HepG2 (cell line): ENCODE measurements at regions not wholly inside any gene's neighbourhood (a gene's known extent, or its start where the extent isn't known, plus 50 kb on each side); places are given as distances from the start of the nearest gene placed in this dataset.
A peak's percentile ranks its signal among the peaks of the same experiment; 100 is the strongest.

Experiments
- ASH2L ChIP-seq: fragments of 300-600, 200-600 bp; sonication (generic); IDR thresholded peaks from 2 replicates; pipeline ENCODE4 v1.7.0; 2017; ENCODE audit warnings: low read depth, mild to moderate bottlenecking, moderate library complexity, mixed read lengths, low read length; ENCODE audit not compliant: insufficient read length
- CBX2 ChIP-seq, 2 experiments: fragments of 200-600 bp in 1 of 2; sonication (generic); formaldehyde crosslinking in 1 of 2; IDR thresholded peaks; 2 replicates each; pipeline versions ENCODE4 v1.7.0 to v1.8.1; 2018 to 2022; ENCODE audit warnings: low read depth in 2 of 2, low read length in 1 of 2, mild to moderate bottlenecking in 1 of 2, missing genetic modification reagents in 1 of 2
- DRAP1 ChIP-seq: IDR thresholded peaks from 2 replicates; pipeline ENCODE4 v1.6.1; 2016; ENCODE audit warnings: missing genetic modification reagents, missing compliant biosample characterization
- EED ChIP-seq: sonication (generic); formaldehyde crosslinking; IDR thresholded peaks from 2 replicates; pipeline ENCODE4 v1.5.0; 2020; ENCODE audit warnings: mild to moderate bottlenecking, missing genetic modification reagents
- ELF3 ChIP-seq: IDR thresholded peaks from 2 replicates; pipeline ENCODE4 v1.6.1; 2016; ENCODE audit warnings: missing genetic modification reagents, missing compliant biosample characterization
- EZH2 ChIP-seq: conservative IDR thresholded peaks from 2 replicates; pipeline ENCODE4 v1.6.1; 2012; ENCODE audit warnings: mild to moderate bottlenecking, low read depth, low read length, moderate library complexity
- JUN ChIP-seq: sonication (generic); formaldehyde crosslinking; IDR thresholded peaks from 2 replicates; pipeline ENCODE4 v1.4.0; 2020; ENCODE audit warnings: mild to moderate bottlenecking, missing genetic modification reagents
- KDM5A ChIP-seq: fragments of 200-600 bp; sonication (generic); IDR thresholded peaks from 2 replicates; pipeline ENCODE4 v1.7.0; 2018; ENCODE audit warnings: antibody characterized with exemption, mild to moderate bottlenecking, low read length, borderline replicate concordance
- MXD1 ChIP-seq: sonication (generic); formaldehyde crosslinking; IDR thresholded peaks from 2 replicates; pipeline ENCODE4 v1.4.0; 2020; ENCODE audit warnings: mild to moderate bottlenecking, missing genetic modification reagents
- PPARG ChIP-seq: conservative IDR thresholded peaks from 2 replicates; pipeline ENCODE4 v1.6.1; 2016; ENCODE audit warnings: missing biosample characterization, missing genetic modification reagents
- SP2 ChIP-seq: sonication (generic); formaldehyde crosslinking; IDR thresholded peaks from 2 replicates; pipeline ENCODE4 v1.5.1; 2020; ENCODE audit warnings: mild to moderate bottlenecking, missing genetic modification reagents
- SSRP1 ChIP-seq: IDR thresholded peaks from 2 replicates; pipeline ENCODE4 v1.6.1; 2016; ENCODE audit warnings: control low read depth
- STAT5B ChIP-seq: sonication (generic); formaldehyde crosslinking; IDR thresholded peaks from 2 replicates; pipeline ENCODE4 v1.4.0; 2020; ENCODE audit warnings: missing genetic modification reagents
- TBX3 ChIP-seq: fragments of 450-650 bp; IDR thresholded peaks from 2 replicates; pipeline ENCODE4 v1.6.1; 2017; ENCODE audit warnings: antibody characterized with exemption, mild to moderate bottlenecking, inconsistent platforms, borderline replicate concordance
- ZMYM4 ChIP-seq: sonication (generic); formaldehyde crosslinking; IDR thresholded peaks from 2 replicates; pipeline ENCODE4 v1.8.1; 2023; ENCODE audit warnings: mild to moderate bottlenecking, missing genetic modification reagents
- ZNF34 ChIP-seq: sonication (generic); formaldehyde crosslinking; IDR thresholded peaks from 2 replicates; pipeline ENCODE4 v1.4.0; 2020; ENCODE audit warnings: mild to moderate bottlenecking, missing genetic modification reagents, borderline replicate concordance
- ZNF713 ChIP-seq: sonication (generic); formaldehyde crosslinking; IDR thresholded peaks from 2 replicates; pipeline ENCODE4 v1.4.0; 2020; ENCODE audit warnings: mild to moderate bottlenecking, missing genetic modification reagents
- ZNF737 ChIP-seq: sonication (generic); formaldehyde crosslinking; IDR thresholded peaks from 2 replicates; pipeline ENCODE4 v1.5.0; 2020; ENCODE audit warnings: missing genetic modification reagents, mild to moderate bottlenecking, borderline replicate concordance
- ZNF749 ChIP-seq: sonication (generic); formaldehyde crosslinking; IDR thresholded peaks from 2 replicates; pipeline ENCODE4 v1.8.0; 2022; ENCODE audit warnings: mild to moderate bottlenecking, missing genetic modification reagents, moderate library complexity, borderline replicate concordance
- ZNF761 ChIP-seq: sonication (generic); formaldehyde crosslinking; conservative IDR thresholded peaks from 2 replicates; pipeline ENCODE4 v1.4.0; 2020; ENCODE audit warnings: mild to moderate bottlenecking, missing genetic modification reagents
- TF ChIP-seq, protein P1 (sequence below): IDR thresholded peaks from 2 replicates; pipeline ENCODE4 v1.6.1; 2016; ENCODE audit warnings: missing compliant biosample characterization, missing genetic modification reagents, borderline replicate concordance
- TF ChIP-seq, protein P2 (sequence below): sonication (generic); formaldehyde crosslinking; IDR thresholded peaks from 2 replicates; pipeline ENCODE4 v1.5.1; 2020; ENCODE audit warnings: mild to moderate bottlenecking, moderate library complexity, missing genetic modification reagents
- TF ChIP-seq, protein P3 (sequence below): sonication (generic); formaldehyde crosslinking; IDR thresholded peaks from 2 replicates; pipeline ENCODE4 v1.5.0; 2020; ENCODE audit warnings: missing genetic modification reagents
- TF ChIP-seq, protein P4 (sequence below): sonication (generic); formaldehyde crosslinking; IDR thresholded peaks from 2 replicates; pipeline ENCODE4 v1.4.0; 2020; ENCODE audit warnings: mild to moderate bottlenecking, missing genetic modification reagents

- no peak for TF ChIP-seq ZNF713 (CRISPR knock-in tag)
- no peak for TF ChIP-seq MXD1 (CRISPR knock-in tag)
- TF ChIP-seq PPARG: no peak
- TF ChIP-seq SSRP1 (CRISPR knock-in tag): no peak
- TF ChIP-seq ZNF761 (CRISPR knock-in tag): no peak
- TF ChIP-seq, protein P1, sequence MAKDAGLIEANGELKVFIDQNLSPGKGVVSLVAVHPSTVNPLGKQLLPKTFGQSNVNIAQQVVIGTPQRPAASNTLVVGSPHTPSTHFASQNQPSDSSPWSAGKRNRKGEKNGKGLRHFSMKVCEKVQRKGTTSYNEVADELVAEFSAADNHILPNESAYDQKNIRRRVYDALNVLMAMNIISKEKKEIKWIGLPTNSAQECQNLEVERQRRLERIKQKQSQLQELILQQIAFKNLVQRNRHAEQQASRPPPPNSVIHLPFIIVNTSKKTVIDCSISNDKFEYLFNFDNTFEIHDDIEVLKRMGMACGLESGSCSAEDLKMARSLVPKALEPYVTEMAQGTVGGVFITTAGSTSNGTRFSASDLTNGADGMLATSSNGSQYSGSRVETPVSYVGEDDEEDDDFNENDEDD (CRISPR knock-in tag): no peak
- TF ChIP-seq ZNF749 (CRISPR knock-in tag): no peak
- no peak for TF ChIP-seq TBX3
- no peak for TF ChIP-seq SP2 (CRISPR knock-in tag)
- no peak for TF ChIP-seq ZNF737
- TF ChIP-seq CBX2 (IDR thresholded peaks at IDR 0.05; ENCODE audit: low read depth, low read length): no peak
- no peak for TF ChIP-seq CBX2 (CRISPR knock-in tag; IDR thresholded peaks at IDR 0.05; ENCODE audit: low read depth)
- TF ChIP-seq ELF3 (CRISPR knock-in tag): no peak
- TF ChIP-seq, protein P2, sequence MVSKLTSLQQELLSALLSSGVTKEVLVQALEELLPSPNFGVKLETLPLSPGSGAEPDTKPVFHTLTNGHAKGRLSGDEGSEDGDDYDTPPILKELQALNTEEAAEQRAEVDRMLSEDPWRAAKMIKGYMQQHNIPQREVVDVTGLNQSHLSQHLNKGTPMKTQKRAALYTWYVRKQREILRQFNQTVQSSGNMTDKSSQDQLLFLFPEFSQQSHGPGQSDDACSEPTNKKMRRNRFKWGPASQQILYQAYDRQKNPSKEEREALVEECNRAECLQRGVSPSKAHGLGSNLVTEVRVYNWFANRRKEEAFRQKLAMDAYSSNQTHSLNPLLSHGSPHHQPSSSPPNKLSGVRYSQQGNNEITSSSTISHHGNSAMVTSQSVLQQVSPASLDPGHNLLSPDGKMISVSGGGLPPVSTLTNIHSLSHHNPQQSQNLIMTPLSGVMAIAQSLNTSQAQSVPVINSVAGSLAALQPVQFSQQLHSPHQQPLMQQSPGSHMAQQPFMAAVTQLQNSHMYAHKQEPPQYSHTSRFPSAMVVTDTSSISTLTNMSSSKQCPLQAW (CRISPR knock-in tag): 0 out of 2 replicates have a peak, but pooled peaks have one; percentile 20
- TF ChIP-seq, protein P3, sequence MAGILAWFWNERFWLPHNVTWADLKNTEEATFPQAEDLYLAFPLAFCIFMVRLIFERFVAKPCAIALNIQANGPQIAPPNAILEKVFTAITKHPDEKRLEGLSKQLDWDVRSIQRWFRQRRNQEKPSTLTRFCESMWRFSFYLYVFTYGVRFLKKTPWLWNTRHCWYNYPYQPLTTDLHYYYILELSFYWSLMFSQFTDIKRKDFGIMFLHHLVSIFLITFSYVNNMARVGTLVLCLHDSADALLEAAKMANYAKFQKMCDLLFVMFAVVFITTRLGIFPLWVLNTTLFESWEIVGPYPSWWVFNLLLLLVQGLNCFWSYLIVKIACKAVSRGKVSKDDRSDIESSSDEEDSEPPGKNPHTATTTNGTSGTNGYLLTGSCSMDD (CRISPR knock-in tag): no peak
- no peak for TF ChIP-seq EED (CRISPR knock-in tag)
- TF ChIP-seq ASH2L: peak; percentile 63
- TF ChIP-seq, protein P4, sequence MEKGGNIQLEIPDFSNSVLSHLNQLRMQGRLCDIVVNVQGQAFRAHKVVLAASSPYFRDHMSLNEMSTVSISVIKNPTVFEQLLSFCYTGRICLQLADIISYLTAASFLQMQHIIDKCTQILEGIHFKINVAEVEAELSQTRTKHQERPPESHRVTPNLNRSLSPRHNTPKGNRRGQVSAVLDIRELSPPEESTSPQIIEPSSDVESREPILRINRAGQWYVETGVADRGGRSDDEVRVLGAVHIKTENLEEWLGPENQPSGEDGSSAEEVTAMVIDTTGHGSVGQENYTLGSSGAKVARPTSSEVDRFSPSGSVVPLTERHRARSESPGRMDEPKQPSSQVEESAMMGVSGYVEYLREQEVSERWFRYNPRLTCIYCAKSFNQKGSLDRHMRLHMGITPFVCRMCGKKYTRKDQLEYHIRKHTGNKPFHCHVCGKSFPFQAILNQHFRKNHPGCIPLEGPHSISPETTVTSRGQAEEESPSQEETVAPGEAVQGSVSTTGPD (CRISPR knock-in tag): no peak
- TF ChIP-seq KDM5A: no peak
- TF ChIP-seq ZNF34: no peak
- no peak for TF ChIP-seq STAT5B (CRISPR knock-in tag)
- no peak for TF ChIP-seq DRAP1 (CRISPR knock-in tag)
- TF ChIP-seq EZH2: no peak
- peak; percentile 15; the same call in 1 of the 2 replicates for TF ChIP-seq ZMYM4 (CRISPR knock-in tag)
- no peak for TF ChIP-seq JUN (CRISPR knock-in tag)
Measured at GRCh38 chr13:112159575-112160547, 92.9 kb downstream of the SOX1 start (continued).
